Esophagus squamous epithelium (tissue), 4 donors: ENCODE measurements at regions not wholly inside any gene's neighbourhood (a gene's known extent, or its start where the extent isn't known, plus 50 kb on each side); places are given as distances from the start of the nearest gene placed in this dataset.

Source experiments
- CTCF ChIP-seq, 6 experiments: fragments of 450-650 bp in 4 of 6; fragments of 200-600 bp in 2 of 6; sonication (generic) in 2 of 6; IDR thresholded peaks; one replicate each; pipeline ENCODE4 v1.5.1; 2016 to 2019; ENCODE audit warnings: antibody characterized with exemption in 6 of 6, mild to moderate bottlenecking in 4 of 6, moderate library complexity in 4 of 6
- POLR2A ChIP-seq, 4 donors: fragments of 450-650 bp; IDR thresholded peaks; one replicate each; pipeline ENCODE4 v1.6.1; 2017; ENCODE audit warnings: antibody characterized with exemption in 4 of 4, mild to moderate bottlenecking in 4 of 4, moderate library complexity in 3 of 4

- TF ChIP-seq CTCF (IDR thresholded peaks at IDR 0.05) (no peak), POLR2A (IDR thresholded peaks at IDR 0.05) (no peak)
Measured at GRCh38 chr11:29389793-29390192, 627.0 kb downstream of the KCNA4 start.
